PC-9 (cell line): ENCODE measurements at regions not wholly inside any gene's neighbourhood (a gene's known extent, or its start where the extent isn't known, plus 50 kb on each side); places are given as distances from the start of the nearest gene placed in this dataset.

Experiments
- CTCF ChIP-seq: fragments of 200-600 bp; sonication (generic); conservative IDR thresholded peaks from 2 replicates; pipeline ENCODE4 v1.6.1; 2017; ENCODE audit warnings: mixed run types, antibody characterized with exemption, mild to moderate bottlenecking, moderate library complexity
- EZH2 ChIP-seq: fragments of 200-600 bp; sonication (generic); IDR thresholded peaks from 2 replicates; pipeline ENCODE4 v1.8.0; 2017; ENCODE audit warnings: antibody characterized with exemption, low read depth

- no peak for TF ChIP-seq CTCF
- TF ChIP-seq EZH2 = no peak
Observed at GRCh38 chr22:49594078-49594477, 233.6 kb downstream of the BRD1 start.
